Mucosa of gallbladder (tissue), 1 donor: ENCODE measurements at regions not wholly inside any gene's neighbourhood (a gene's known extent, or its start where the extent isn't known, plus 50 kb on each side); places are given as distances from the start of the nearest gene placed in this dataset.

Experiments
- DNase-seq: peaks from one replicate; pipeline ENCODE4 v3.0.0-alpha.2; 2020; ENCODE audit warnings: low spot score
- donor health status: DM: no; HTN: no; CAD: no.

- no peak for DNase-seq
Observed at GRCh38 chr13:39968646-39969475, 313.4 kb downstream of the COG6 start.

GRCh38 chr13:39970177-39970846 is 314.9 kb downstream of the COG6 start:
- DNase-seq = no peak

GRCh38 chr13:39971526-39971925 is 316.1 kb downstream of the COG6 start:
- no peak for DNase-seq

GRCh38 chr13:39976481-39976880 is 321.0 kb downstream of the COG6 start:
- DNase-seq = no peak

GRCh38 chr13:39981056-39981455 is 325.6 kb downstream of the COG6 start:
- no peak for DNase-seq

GRCh38 chr13:39982745-39983144 is 327.3 kb downstream of the COG6 start:
- DNase-seq = peak; percentile 14

- no peak for DNase-seq
Observed at GRCh38 chr13:39985071-39985470, 329.6 kb downstream of the COG6 start.

- DNase-seq = no peak
Observed at GRCh38 chr13:39988351-39988750, 332.9 kb downstream of the COG6 start.

GRCh38 chr13:39998166-39998565 is 342.7 kb downstream of the COG6 start:
- DNase-seq = no peak

GRCh38 chr13:40002016-40002415 is 346.6 kb downstream of the COG6 start:
- DNase-seq = no peak

- DNase-seq = no peak
Observed at GRCh38 chr13:40013554-40013953, 358.1 kb downstream of the COG6 start.

- DNase-seq = no peak
Observed at GRCh38 chr13:40016953-40017660, 361.6 kb downstream of the COG6 start.

GRCh38 chr13:40017662-40018262 is 362.3 kb downstream of the COG6 start:
- DNase-seq = no peak

GRCh38 chr13:40023595-40024203 is 368.2 kb downstream of the COG6 start:
- no peak for DNase-seq

GRCh38 chr13:40024204-40024966 is 368.9 kb downstream of the COG6 start:
- DNase-seq = no peak

GRCh38 chr13:40024967-40025714 is 369.7 kb downstream of the COG6 start:
- DNase-seq = no peak

- no peak for DNase-seq
Observed at GRCh38 chr13:40026174-40026585, 370.7 kb downstream of the COG6 start.

- DNase-seq = no peak
Observed at GRCh38 chr13:40026741-40027140, 371.3 kb downstream of the COG6 start.

- no peak for DNase-seq
Observed at GRCh38 chr13:40028446-40028845, 373.0 kb downstream of the COG6 start.

- no peak for DNase-seq
Observed at GRCh38 chr13:40031031-40031430, 375.6 kb downstream of the COG6 start.
